ENCODE measurements at regions not wholly inside any gene's neighbourhood (a gene's known extent, or its start where the extent isn't known, plus 50 kb on each side); places are given as distances from the start of the nearest gene placed in this dataset.

GRCh38 chr9:129469188-129469987, 151.5 kb downstream of the C9orf50 start:
- DNase-seq: no peak

DNA sequence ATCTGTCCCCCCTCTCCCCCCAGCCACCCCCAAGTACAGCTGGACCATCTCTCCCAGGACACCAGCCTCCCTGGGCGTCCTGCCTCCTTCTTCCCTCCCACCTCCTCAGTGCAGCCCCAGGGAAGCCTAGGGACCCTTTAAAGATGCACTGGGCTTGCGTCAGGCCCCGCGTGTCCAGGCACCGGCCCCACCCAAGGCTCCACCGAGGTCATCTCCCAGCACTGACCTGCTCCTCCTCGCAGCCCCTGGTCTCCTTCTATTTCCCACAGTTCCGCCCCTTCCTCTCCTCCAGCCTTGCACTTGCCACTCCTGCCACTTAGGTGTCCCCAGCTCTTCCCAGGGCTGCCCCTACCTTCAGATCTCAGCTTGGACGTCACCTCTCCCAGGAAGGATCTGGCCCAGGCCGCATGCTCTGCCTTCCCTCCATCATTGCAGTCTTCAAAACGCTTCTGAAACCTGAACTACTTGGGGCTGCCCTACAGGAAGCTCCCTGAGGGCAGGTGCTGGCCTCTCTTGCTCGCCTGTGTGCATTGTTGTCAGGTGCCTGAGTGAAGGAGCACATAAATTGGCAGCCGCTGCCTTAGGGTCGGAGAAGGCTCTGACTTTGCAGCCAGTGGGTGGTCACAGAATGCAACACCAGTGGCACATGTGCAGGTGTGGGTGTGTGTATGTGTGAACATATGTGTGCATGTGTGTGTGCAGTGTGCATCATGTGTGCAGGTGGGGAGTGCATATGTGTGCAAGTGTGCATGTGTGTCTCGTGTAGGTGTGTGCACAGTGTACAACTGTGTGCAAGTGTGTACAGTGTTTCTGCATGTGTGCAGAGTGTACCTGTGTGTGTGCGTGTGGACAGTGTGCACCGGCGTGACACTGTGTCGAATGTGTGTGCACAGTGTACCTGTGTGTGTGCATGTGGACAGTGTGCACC, 152.9 kb downstream of the C9orf50 start:
- no peak for DNase-seq

GRCh38 chr9:129467004-129467588, 153.8 kb downstream of the C9orf50 start:
- DNase-seq: no peak

DNA sequence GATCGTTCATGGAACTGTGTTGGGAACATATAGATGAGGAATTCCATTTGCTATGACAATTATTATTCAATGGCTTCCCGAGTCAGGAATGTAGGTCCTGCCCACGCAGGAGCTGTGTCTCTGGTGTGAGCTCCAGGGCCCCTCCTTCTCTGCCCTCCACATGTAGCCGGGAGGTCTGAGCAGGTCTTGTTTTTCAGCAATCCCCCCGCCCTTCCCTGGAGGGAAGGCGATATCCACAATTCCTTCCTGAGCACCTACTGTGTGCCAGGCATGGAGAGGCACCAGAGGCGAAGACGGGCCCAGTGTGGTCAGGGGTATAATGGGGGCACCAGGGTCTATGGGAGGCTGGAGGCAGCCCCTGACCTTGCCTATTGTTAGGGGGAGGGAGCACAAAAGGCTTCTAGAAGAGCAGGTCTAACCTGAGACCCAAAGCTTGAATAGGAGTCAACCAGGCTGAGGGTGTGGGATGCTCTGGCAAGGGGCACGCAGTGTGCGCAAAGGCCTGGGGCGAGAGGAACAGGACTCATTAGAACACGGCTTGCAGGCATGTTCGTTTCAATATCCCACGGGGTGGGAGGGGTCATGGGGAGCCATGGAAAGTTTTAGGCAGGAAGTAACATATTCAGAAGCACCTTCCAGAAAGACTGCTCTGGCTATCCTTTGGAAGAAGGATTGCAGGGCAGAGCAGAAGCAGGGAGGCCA, 154.9 kb downstream of the C9orf50 start:
- DNase-seq: no peak

DNA sequence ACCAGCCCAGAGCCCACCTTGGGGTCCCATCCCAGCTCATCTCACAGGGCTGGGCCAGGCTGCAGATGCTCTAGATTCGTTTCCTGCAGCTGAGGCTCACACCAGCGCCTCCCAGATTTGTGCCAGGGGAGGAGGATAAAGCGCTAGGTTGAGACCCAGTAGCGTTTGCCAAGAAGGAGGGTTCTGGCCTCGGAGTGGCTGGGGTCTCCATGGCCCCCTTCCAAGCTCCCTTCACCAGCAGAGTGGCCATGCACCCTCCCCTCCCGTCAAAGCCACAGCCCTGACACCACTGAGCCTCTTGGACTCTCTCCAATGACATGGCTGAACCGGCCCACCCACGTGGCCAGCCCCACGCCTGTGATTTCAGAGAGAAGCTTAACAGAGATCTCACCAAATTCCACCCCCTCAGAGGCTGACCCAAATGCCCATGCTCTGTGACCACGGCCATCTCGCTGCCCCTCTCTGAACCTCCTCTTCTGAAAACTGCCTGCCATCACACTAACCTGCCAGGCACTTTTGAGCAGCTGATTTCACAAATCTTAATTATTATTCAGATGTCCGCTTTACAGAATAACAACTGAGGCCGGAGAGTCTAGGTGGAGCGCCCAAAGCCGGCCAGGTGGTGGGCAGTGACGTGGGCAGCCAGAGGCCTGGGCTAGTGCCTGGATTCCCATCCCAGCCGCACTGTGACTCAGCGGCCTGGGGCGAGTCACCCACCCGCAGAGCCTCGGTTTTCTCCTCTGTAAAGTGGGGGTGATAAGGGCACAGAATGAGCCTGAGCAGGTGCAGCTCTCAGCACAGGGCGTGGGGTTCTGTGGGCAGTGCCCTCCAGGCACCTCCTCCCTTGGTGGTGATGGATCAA, 155.7 kb downstream of the C9orf50 start:
- no peak for DNase-seq

- DNase-seq: no peak
These were observed 156.9 kb downstream of the C9orf50 start for GRCh38 chr9:129463994-129464393.

DNA sequence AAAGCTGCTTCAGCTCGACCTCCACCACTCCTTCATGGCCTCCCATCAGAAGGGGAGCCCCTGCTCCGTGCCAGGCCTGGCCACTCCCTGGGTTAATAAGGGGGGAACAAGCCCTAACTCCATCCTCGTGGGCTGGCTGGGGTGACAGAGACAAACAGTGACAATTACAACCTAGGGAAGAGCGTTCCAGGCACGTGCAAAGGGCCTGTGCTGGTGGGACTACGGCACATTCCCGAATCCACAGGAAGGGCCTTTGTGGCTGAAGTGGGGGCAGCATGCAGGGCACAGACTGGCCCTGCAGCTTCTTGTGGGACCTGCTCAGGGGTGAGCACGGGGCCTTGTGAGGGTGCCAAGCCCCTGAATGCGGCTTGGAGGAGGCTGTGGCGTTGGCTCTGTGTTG, 157.4 kb downstream of the C9orf50 start:
- DNase-seq: no peak

DNA sequence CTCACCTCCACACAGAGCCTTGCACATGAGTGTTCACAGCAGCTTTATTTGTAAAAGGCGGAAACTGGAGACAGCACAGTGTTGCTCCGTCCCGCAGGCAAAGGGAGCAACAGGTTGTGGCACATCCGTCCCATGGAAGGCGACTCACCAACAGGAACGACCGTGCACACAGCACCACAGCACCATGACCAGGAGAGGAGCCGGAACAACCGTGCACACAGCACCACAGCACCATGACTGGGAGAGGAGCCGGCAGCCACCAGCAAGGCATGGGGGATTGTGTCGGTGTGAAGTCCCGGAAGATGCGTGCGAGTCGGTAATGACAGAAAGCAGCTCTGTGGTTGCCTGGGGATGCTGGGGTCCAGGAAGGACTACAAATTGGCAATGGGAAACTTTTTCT, 158.5 kb downstream of the C9orf50 start:
- DNase-seq: no peak

GRCh38 chr9:129460323-129461261, 160.3 kb downstream of the C9orf50 start:
- peak; percentile 90 for DNase-seq

DNA sequence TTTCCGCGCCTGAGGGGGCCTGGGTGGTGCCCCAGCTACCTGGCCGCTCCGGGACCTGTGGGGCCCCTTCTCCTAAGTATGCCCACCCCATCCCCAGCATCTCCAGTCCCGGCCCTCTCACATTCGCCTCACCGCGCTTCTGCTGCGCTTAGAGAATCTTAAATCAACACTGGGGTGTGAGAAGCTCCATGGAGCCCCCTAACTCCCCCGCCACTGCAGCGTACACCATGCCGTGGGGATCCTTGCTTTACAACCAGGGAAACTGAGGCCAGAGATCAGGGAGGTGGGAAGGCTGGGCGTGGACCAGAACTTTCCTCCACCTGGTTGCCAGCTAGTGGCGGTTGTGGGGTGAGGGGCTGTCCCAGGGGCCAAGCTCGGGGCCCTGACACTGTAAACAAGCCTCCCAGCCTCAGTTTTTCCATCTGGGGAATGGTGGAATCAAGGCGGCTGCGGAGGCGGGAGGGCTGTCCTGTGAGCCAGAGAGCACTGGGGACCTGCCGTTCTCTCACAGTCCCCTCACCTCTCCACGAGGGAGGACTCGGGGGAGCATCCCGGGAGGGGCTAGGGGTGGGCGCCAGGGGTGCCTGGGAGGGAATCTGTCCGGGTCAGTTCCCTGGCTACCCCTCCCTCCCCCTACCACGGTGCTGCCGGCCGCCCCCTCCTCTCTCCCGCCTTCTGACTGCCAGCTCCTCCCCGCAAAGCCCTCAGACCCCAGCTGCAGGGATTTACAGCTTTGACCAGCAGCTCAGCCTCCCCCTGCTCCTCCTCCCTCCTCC, 161.2 kb downstream of the C9orf50 start:
- no peak for DNase-seq

DNA sequence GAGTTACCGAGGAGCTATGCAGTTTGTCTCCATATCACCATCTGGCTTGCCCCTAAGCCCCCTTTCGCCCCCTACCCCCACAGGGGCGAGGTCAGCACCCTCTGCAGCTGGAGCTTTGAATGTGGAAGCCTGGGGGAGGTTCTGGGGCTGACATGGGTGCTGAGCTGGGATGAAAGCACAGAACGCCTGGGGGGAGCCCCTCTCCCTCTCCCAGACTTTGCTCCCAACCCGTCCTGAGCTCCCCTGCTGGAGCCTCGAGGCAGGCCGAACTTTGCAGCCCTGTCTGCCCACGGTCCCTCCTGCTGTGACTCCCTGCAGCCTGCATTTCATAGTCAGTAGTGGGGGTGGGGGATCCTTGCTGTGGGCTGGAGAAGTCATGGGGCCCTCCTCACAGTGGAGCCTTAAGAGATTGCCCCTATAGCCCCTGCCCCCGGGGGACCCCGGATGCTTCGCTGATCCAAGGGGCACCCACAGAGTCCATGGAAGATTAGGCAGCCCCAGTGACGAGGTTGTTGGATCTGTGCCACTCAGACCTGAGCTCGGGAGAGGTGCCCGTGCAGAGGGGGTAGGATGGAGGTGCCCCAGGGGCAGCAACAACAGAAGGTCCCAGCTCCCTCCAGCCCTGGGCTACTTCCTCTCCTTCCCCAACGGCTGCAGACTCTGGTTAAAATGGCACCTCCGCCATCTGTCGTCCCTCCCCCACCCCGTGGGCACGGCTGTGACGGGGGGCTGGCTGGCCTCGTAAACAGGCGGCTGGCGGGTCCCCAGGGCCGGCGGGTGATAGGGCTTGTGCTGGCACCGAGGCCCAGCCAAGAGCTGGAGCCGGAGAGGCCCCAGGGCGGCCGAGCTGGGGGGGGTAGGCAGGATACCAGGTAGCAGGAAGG, 162.0 kb downstream of the C9orf50 start:
- DNase-seq: peak; percentile 62

DNA sequence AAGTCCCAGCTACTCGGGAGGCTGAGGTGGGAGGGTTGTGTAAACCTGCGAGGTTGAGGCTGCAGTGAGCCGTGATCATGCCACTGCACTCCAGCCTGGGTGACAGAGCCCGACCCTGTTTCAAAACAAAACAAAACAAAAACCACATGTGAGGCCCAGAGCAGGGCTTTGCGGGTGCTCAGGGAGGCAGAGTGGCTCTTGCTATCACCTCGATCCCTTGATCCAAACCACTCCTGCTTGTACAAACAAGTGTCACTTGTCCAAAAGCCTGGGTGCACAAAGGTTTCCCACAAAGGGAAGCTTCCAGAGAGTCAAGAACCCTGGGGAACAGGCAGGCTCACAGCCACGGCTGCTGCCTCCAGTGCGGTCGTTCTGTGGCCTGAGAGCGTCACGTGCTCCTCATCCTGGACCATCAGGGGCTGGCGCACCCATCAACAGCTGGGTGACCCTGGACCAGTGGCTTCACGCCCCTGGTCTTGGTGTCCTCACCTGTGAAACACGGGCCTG, 162.7 kb downstream of the C9orf50 start:
- DNase-seq: peak; percentile 42

GRCh38 chr9:129457325-129457779, 163.5 kb downstream of the C9orf50 start:
- no peak for DNase-seq

GRCh38 chr9:129456549-129457324, 164.2 kb downstream of the C9orf50 start:
- DNase-seq: no peak

DNA sequence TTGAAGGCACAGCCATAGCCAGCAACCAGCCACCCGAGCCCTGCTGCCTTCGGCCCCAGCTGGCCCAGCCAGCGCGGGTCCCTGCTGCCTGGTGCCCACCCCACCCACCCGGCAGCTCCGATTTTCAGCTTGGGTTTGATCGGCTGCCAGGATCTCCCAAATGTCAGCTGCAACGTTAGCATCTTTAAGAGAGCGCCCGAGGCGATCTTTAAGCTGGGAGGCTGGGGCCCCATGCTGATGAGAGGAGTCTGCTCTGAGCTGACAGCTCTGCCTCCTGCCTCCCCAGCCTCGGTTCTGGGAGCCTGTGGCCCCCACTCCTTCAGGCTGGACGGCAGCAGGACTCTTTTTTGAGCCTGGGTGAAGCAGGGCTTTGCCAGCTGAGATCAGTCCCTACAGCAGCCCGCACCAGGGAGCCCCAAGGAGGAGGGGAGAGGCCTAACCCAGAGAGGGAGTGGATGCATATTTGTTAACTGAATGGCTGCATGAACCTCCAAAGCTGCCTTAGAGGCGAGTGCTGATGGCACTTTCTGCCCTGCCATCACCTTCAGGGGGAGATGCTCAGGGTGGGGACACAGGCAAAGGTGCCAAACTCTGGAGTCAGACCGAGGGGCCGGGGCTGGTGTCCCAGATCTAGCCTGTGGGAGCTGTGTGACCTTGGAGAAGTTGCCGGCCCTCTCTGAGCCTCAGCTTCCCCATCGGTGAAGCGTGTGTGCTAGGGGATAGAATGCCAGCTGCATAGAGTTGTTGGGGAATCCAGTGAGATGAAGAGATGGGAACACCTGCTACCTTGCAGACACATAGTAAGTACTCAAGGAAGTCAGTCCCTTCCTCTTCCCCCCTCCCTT, 165.5 kb downstream of the C9orf50 start:
- no peak for DNase-seq

GRCh38 chr9:129454467-129455067, 166.3 kb downstream of the C9orf50 start:
- no peak for DNase-seq
